ENCODE measurements at regions not wholly inside any gene's neighbourhood (a gene's known extent, or its start where the extent isn't known, plus 50 kb on each side); places are given as distances from the start of the nearest gene placed in this dataset.
"Not testable (repeated sequence)": the region's sequence is repeated elsewhere in the genome, so short reads cannot be mapped to it uniquely, and the experiment has no call there.

GRCh38 chr2:54052825-54053718 is 62.3 kb upstream of the ACYP2 start:
- H3K4me3 Mint-ChIP-seq (ENCODE audit: unreplicated experiment), result no peak overlapping the region
- peaks cover 14% of the 10 kb centered on the region for H3K36me3 Mint-ChIP-seq (ENCODE audit: unreplicated experiment)
- peaks cover 6% of the 10 kb centered on the region for H3K4me1 Mint-ChIP-seq (ENCODE audit: unreplicated experiment)
- no peak for DNase-seq (ENCODE audit: extremely low spot score, unreplicated experiment)
- TF ChIP-seq CTCF (IDR thresholded peaks at IDR 0.05), result no peak
- H3K9me3 Mint-ChIP-seq (ENCODE audit: unreplicated experiment), result peaks cover 5% of the 10 kb centered on the region
- no peaks in the 10 kb centered on the region for H3K27me3 Mint-ChIP-seq (ENCODE audit: unreplicated experiment)
- no peak overlapping the region for H3K27ac Mint-ChIP-seq (ENCODE audit: unreplicated experiment)

- no peaks in the 10 kb centered on the region for H3K27me3 Mint-ChIP-seq (ENCODE audit: unreplicated experiment)
- no peak for DNase-seq (ENCODE audit: extremely low spot score, unreplicated experiment)
- H3K9me3 Mint-ChIP-seq (ENCODE audit: unreplicated experiment), result peaks cover 5% of the 10 kb centered on the region
- no peak overlapping the region for H3K4me3 Mint-ChIP-seq (ENCODE audit: unreplicated experiment)
- TF ChIP-seq CTCF (IDR thresholded peaks at IDR 0.05), result no peak
- H3K4me1 Mint-ChIP-seq (ENCODE audit: unreplicated experiment), result peaks cover 8% of the 10 kb centered on the region
- no peak overlapping the region for H3K27ac Mint-ChIP-seq (ENCODE audit: unreplicated experiment)
- peaks cover 12% of the 10 kb centered on the region for H3K36me3 Mint-ChIP-seq (ENCODE audit: unreplicated experiment)
Observed at GRCh38 chr2:54050445-54050844, 65.0 kb upstream of the ACYP2 start.

GRCh38 chr2:54049365-54049764 is 66.0 kb upstream of the ACYP2 start:
- no peak overlapping the region for H3K4me3 Mint-ChIP-seq (ENCODE audit: unreplicated experiment)

GRCh38 chr2:54048896-54049295 is 66.5 kb upstream of the ACYP2 start:
- H3K27ac Mint-ChIP-seq (ENCODE audit: unreplicated experiment); H3K4me1 Mint-ChIP-seq (ENCODE audit: unreplicated experiment); H3K9me3 Mint-ChIP-seq (ENCODE audit: unreplicated experiment); H3K4me3 Mint-ChIP-seq (ENCODE audit: unreplicated experiment); H3K27me3 Mint-ChIP-seq (ENCODE audit: unreplicated experiment); DNase-seq (ENCODE audit: extremely low spot score, unreplicated experiment): not testable (repeated sequence)
- H3K36me3 Mint-ChIP-seq (ENCODE audit: unreplicated experiment), result peaks cover 12% of the 10 kb centered on the region

More at GRCh38 chr2:54049365-54049764, 66.0 kb upstream of the ACYP2 start:
- peaks cover 12% of the 10 kb centered on the region for H3K36me3 Mint-ChIP-seq (ENCODE audit: unreplicated experiment)
- H3K27me3 Mint-ChIP-seq (ENCODE audit: unreplicated experiment), result no peaks in the 10 kb centered on the region
- peaks cover 6% of the 10 kb centered on the region for H3K4me1 Mint-ChIP-seq (ENCODE audit: unreplicated experiment)
- peaks cover 5% of the 10 kb centered on the region for H3K9me3 Mint-ChIP-seq (ENCODE audit: unreplicated experiment)
- H3K27ac Mint-ChIP-seq (ENCODE audit: unreplicated experiment), result no peak overlapping the region
- TF ChIP-seq CTCF (IDR thresholded peaks at IDR 0.05), result no peak
- no peak for DNase-seq (ENCODE audit: extremely low spot score, unreplicated experiment)

- Mint-ChIP-seq H3K4me3 (ENCODE audit: unreplicated experiment) (no peak overlapping the region), H3K4me1 (ENCODE audit: unreplicated experiment) (peaks cover 3% of the 10 kb centered on the region), H3K27me3 (ENCODE audit: unreplicated experiment) (no peaks in the 10 kb centered on the region), H3K36me3 (ENCODE audit: unreplicated experiment) (peaks cover 8% of the 10 kb centered on the region), H3K27ac (ENCODE audit: unreplicated experiment) (no peak overlapping the region), H3K9me3 (ENCODE audit: unreplicated experiment) (peaks cover under 1% of the 10 kb centered on the region)
- no peak for TF ChIP-seq CTCF (IDR thresholded peaks at IDR 0.05)
- no peak for DNase-seq (ENCODE audit: extremely low spot score, unreplicated experiment)
Observed at GRCh38 chr2:54048117-54048785, 67.2 kb upstream of the ACYP2 start.

Data from osteocyte (in vitro differentiated cells).